Breast epithelium (tissue), 4 donors: ENCODE measurements at regions not wholly inside any gene's neighbourhood (a gene's known extent, or its start where the extent isn't known, plus 50 kb on each side); places are given as distances from the start of the nearest gene placed in this dataset.

Source experiments
- DNase-seq, 2 donors: peaks; one replicate each; pipeline ENCODE4 v3.0.0-alpha.2; 2019; ENCODE audit warnings: low spot score in 2 of 2
- H3K27ac ChIP-seq, 2 donors: fragments of 200-600 bp; sonication (generic) in 1 of 2; one replicate each; pipeline ENCODE4 v1.5.1; 2016 to 2019; ENCODE audit warnings: mild to moderate bottlenecking in 1 of 2
- H3K27me3 ChIP-seq, 2 donors: fragments of 200-600 bp; sonication (generic) in 1 of 2; one replicate each; pipeline versions ENCODE4 v1.5.1 to v1.6.0; 2017 to 2019; ENCODE audit warnings: control low read depth in 1 of 2, mild to moderate bottlenecking in 1 of 2
- H3K36me3 ChIP-seq: fragments of 200-600 bp; one replicate; pipeline ENCODE4 v1.5.1; 2019
- H3K4me1 ChIP-seq, 2 donors: fragments of 200-600 bp; sonication (generic); one replicate each; pipeline ENCODE4 v1.5.1; 2016 to 2019; ENCODE audit warnings: control low read depth in 1 of 2
- H3K4me3 ChIP-seq, 3 donors: fragments of 200-600 bp; sonication (generic); 1 replicate in 2 of 3; 2 replicates in 1 of 3; pipeline ENCODE4 v1.5.1; 2016 to 2019; ENCODE audit warnings: mild to moderate bottlenecking in 3 of 3, moderate library complexity in 2 of 3
- H3K9me3 ChIP-seq, 2 donors: fragments of 200-600 bp; sonication (generic) in 1 of 2; one replicate each; pipeline ENCODE4 v1.5.1; 2016 to 2019; ENCODE audit warnings: control low read depth in 1 of 2
- POLR2A ChIP-seq: fragments of 450-650 bp; IDR thresholded peaks from one replicate; pipeline ENCODE4 v1.6.1; 2016; ENCODE audit warnings: antibody characterized with exemption, mild to moderate bottlenecking, moderate library complexity
- POLR2AphosphoS5 ChIP-seq, 3 donors: sonication (generic); formaldehyde crosslinking; IDR thresholded peaks; one replicate each; pipeline ENCODE4 v1.6.1; 2017; ENCODE audit warnings: antibody characterized with exemption in 3 of 3
- intact Hi-C: fragments of 100-400 bp; cut with DNase I; formaldehyde crosslinking; loops from one replicate; pipeline ENCODE4 v1.15.1; 2023; ENCODE audit warnings: low total_unique reads
- TF ChIP-seq, protein P1 (sequence below), 3 donors: fragments of 450-650 bp; IDR thresholded peaks; one replicate each; pipeline ENCODE4 v1.5.1; 2016 to 2017; ENCODE audit warnings: antibody characterized with exemption in 3 of 3, mild to moderate bottlenecking in 3 of 3, moderate library complexity in 3 of 3

DNA sequence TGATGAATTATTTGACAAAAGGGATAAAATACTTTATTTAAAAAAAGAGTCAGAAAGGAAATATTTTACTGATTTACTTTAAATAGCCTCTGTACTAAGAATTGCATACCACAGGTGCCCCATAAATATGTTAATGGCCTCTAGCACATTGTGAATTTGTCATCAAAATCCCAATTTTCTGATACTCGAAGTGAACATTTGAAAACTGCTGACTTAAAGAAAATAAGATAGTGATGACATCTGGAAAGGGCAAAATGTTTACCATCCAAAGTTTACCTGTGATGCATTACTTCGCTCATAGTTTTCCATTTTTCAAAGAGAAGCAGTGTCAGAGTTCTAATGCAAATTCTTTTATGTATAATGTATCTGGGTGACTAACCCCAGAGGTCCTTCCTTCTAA, 455.4 kb downstream of the KLF5 start:
- H3K4me1 ChIP-seq: no peaks in the 10 kb centered on the region
- DNase-seq: no peak
- no peaks in the 10 kb centered on the region for H3K27me3 ChIP-seq
- H3K36me3 ChIP-seq: no peaks in the 10 kb centered on the region
- no peaks in the 10 kb centered on the region for H3K9me3 ChIP-seq
- no peak overlapping the region for H3K27ac ChIP-seq
- TF ChIP-seq, protein P1, sequence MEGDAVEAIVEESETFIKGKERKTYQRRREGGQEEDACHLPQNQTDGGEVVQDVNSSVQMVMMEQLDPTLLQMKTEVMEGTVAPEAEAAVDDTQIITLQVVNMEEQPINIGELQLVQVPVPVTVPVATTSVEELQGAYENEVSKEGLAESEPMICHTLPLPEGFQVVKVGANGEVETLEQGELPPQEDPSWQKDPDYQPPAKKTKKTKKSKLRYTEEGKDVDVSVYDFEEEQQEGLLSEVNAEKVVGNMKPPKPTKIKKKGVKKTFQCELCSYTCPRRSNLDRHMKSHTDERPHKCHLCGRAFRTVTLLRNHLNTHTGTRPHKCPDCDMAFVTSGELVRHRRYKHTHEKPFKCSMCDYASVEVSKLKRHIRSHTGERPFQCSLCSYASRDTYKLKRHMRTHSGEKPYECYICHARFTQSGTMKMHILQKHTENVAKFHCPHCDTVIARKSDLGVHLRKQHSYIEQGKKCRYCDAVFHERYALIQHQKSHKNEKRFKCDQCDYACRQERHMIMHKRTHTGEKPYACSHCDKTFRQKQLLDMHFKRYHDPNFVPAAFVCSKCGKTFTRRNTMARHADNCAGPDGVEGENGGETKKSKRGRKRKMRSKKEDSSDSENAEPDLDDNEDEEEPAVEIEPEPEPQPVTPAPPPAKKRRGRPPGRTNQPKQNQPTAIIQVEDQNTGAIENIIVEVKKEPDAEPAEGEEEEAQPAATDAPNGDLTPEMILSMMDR (IDR thresholded peaks at IDR 0.05): no peak
- TF ChIP-seq POLR2AphosphoS5 (IDR thresholded peaks at IDR 0.05) (no peak), POLR2A (no peak)
- intact Hi-C loops: no loop called here
- no peak overlapping the region for H3K4me3 ChIP-seq

DNA sequence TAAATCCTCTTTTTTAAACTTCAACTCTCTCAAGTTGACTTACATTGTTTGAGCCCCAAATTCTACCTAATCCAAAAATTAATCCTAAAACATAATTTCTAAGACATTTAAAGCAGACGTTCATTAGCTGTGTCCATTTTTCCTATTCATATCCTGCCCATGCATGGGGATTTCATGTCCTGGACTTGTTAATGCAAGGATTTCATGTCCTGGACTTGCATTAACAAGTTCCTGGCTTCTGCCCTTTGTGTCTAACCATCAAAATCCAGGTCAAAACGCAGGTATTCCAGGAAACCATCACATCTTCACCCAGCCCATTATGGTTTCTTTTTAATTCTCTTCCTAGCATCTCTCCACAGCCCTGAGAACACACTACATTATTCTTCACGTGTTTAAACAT, 454.9 kb downstream of the KLF5 start:
- Histone ChIP-seq H3K4me1 (no peaks in the 10 kb centered on the region), H3K4me3 (no peak overlapping the region), H3K9me3 (no peaks in the 10 kb centered on the region), H3K27me3 (no peaks in the 10 kb centered on the region), H3K27ac (no peak overlapping the region), H3K36me3 (no peaks in the 10 kb centered on the region)
- TF ChIP-seq POLR2AphosphoS5 (IDR thresholded peaks at IDR 0.05): no peak
- no peak for TF ChIP-seq POLR2A
- TF ChIP-seq, protein P1 (IDR thresholded peaks at IDR 0.05): no peak
- no peak for DNase-seq
- intact Hi-C loops: no loop called here

DNA sequence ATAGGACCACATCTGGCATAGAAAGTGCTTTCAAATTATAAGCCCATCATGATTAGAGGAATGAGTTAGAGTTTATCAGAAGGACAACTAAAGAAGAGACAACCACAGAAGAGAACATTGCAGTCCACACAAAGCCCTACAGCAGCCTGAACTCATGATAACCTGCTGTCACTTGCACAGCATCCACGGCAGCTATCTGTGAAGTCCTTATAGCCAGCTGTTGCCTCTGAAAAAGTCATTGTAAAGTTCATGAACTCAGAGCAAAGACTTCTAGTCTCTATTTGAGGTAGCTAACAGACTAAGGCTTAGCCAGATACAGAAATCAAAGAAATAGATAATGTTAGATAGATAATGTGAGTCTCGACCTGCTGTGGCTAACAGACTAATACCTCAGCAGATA, 450.0 kb downstream of the KLF5 start:
- intact Hi-C loops: no loop called here
- Histone ChIP-seq H3K27me3 (no peaks in the 10 kb centered on the region), H3K9me3 (no peaks in the 10 kb centered on the region), H3K4me3 (no peak overlapping the region), H3K27ac (no peak overlapping the region), H3K36me3 (no peaks in the 10 kb centered on the region), H3K4me1 (no peaks in the 10 kb centered on the region)
- no peak for DNase-seq
- TF ChIP-seq POLR2A: no peak
- TF ChIP-seq, protein P1 (IDR thresholded peaks at IDR 0.05): no peak
- TF ChIP-seq POLR2AphosphoS5 (IDR thresholded peaks at IDR 0.05): no peak

DNA sequence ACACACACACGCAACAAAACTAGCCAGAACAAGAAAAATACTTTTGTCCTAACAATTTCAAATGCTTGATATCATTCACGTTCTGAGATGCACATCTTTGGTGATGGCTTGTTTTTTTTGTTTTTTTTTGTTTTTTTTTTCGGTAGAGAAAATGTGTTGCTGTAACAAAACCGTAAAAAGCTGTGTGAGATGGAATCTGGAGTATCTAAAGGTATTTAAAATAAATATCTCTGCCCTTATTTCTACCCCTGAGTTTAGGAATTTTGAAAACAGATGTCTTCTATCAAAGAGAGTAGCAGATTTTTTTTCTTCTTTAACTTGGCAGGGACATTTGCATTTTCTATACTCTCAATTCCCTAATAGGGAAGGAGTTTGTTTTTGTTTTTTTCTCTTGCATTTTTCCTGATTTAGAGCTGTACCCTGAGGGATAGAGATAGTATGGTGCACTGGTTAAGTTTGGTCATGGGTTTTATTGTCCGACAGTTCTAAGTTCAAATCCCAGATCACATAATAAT, 446.6 kb downstream of the KLF5 start:
- Histone ChIP-seq H3K9me3 (no peaks in the 10 kb centered on the region), H3K4me3 (no peak overlapping the region), H3K36me3 (no peaks in the 10 kb centered on the region), H3K4me1 (no peaks in the 10 kb centered on the region), H3K27me3 (no peaks in the 10 kb centered on the region), H3K27ac (no peak overlapping the region)
- intact Hi-C loops: no loop called here
- no peak for DNase-seq
- TF ChIP-seq, protein P1 (IDR thresholded peaks at IDR 0.05): no peak
- TF ChIP-seq POLR2AphosphoS5 (IDR thresholded peaks at IDR 0.05): no peak
- no peak for TF ChIP-seq POLR2A

DNA sequence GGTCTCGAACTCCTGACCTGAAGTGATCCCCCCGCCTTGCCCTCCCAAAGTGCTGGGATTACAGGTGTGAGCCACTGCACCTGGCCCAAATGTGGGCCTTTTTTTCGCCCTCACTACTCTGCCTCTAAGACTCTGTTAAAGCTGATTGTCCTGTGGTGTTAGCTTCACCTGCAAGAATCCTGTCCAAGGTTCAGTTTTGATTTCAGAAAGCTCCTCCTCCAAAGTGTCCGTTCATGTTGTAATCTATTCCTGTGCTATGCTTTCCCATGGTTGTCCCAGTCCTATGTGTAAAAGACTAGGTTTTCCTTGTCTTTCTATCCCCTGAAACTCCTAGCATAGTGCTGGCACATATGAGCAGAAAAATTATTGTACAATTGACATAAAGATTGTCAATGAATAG, 440.9 kb downstream of the KLF5 start:
- H3K27ac ChIP-seq: no peak overlapping the region
- TF ChIP-seq POLR2AphosphoS5 (IDR thresholded peaks at IDR 0.05): no peak
- TF ChIP-seq, protein P1 (IDR thresholded peaks at IDR 0.05): no peak
- TF ChIP-seq POLR2A: no peak
- H3K4me1 ChIP-seq: no peaks in the 10 kb centered on the region
- no peaks in the 10 kb centered on the region for H3K27me3 ChIP-seq
- H3K4me3 ChIP-seq: no peak overlapping the region
- intact Hi-C loops: no loop called here
- no peaks in the 10 kb centered on the region for H3K9me3 ChIP-seq
- DNase-seq: no peak
- no peaks in the 10 kb centered on the region for H3K36me3 ChIP-seq
